HEK293 (cell line): ENCODE measurements at regions not wholly inside any gene's neighbourhood (a gene's known extent, or its start where the extent isn't known, plus 50 kb on each side); places are given as distances from the start of the nearest gene placed in this dataset.

ENCODE experiments used
- GLI2 ChIP-seq: fragments of 450-650 bp; formaldehyde crosslinking; IDR thresholded peaks from 2 replicates; pipeline ENCODE4; 2017; ENCODE audit warnings: missing biosample characterization, missing genetic modification characterization, low read depth, borderline replicate concordance
- GLI4 ChIP-seq: fragments of 450-650 bp; formaldehyde crosslinking; IDR thresholded peaks from 2 replicates; pipeline ENCODE4 v1.5.1; 2016; ENCODE audit warnings: missing biosample characterization, missing genetic modification characterization
- HOXC10 ChIP-seq: sonication (generic); formaldehyde crosslinking; IDR thresholded peaks from 2 replicates; pipeline ENCODE4 v1.8.1; 2023; ENCODE audit warnings: mild to moderate bottlenecking, missing genetic modification reagents
- IKZF3 ChIP-seq: fragments of 450-650 bp; IDR thresholded peaks from 2 replicates; pipeline ENCODE4 v1.5.0; 2018; ENCODE audit warnings: missing biosample characterization, mild to moderate bottlenecking, missing genetic modification characterization, moderate library complexity
- KLF9 ChIP-seq: fragments of 450-650 bp; formaldehyde crosslinking; IDR thresholded peaks from 2 replicates; pipeline ENCODE4 v1.5.1; 2016; ENCODE audit warnings: missing biosample characterization, missing genetic modification characterization, low read depth
- MEIS1 ChIP-seq: sonication (generic); formaldehyde crosslinking; IDR thresholded peaks from 2 replicates; pipeline ENCODE4 v1.8.1; 2022; ENCODE audit warnings: missing genetic modification reagents, mild to moderate bottlenecking, borderline replicate concordance
- OSR2 ChIP-seq: fragments of 450-650 bp; formaldehyde crosslinking; IDR thresholded peaks from 2 replicates; pipeline ENCODE4 v1.5.1; 2016; ENCODE audit warnings: missing biosample characterization, missing genetic modification characterization
- WT1 ChIP-seq: fragments of 450-650 bp; formaldehyde crosslinking; IDR thresholded peaks from 2 replicates; pipeline ENCODE4 v1.5.1; 2016; ENCODE audit warnings: missing biosample characterization, missing genetic modification characterization
- ZBTB20 ChIP-seq: fragments of 450-650 bp; formaldehyde crosslinking; IDR thresholded peaks from 2 replicates; pipeline ENCODE4 v1.5.1; 2016; ENCODE audit warnings: missing biosample characterization, missing genetic modification characterization
- ZBTB26 ChIP-seq: fragments of 450-650 bp; formaldehyde crosslinking; optimal IDR thresholded peaks from 2 replicates; pipeline ENCODE3; 2016; ENCODE audit warnings: missing biosample characterization, mild to moderate bottlenecking, missing genetic modification characterization
- ZBTB44 ChIP-seq: fragments of 450-650 bp; IDR thresholded peaks from 2 replicates; pipeline ENCODE4 v1.5.1; 2018; ENCODE audit warnings: missing biosample characterization, mild to moderate bottlenecking, missing genetic modification characterization
- ZBTB6 ChIP-seq: fragments of 450-650 bp; formaldehyde crosslinking; IDR thresholded peaks from 2 replicates; pipeline ENCODE4 v1.5.1; 2017; ENCODE audit warnings: missing biosample characterization, missing genetic modification characterization
- ZBTB8A ChIP-seq: fragments of 450-650 bp; formaldehyde crosslinking; IDR thresholded peaks from 2 replicates; pipeline ENCODE4 v1.5.1; 2016; ENCODE audit warnings: missing biosample characterization, missing genetic modification characterization
- ZNF121 ChIP-seq: fragments of 450-650 bp; formaldehyde crosslinking; IDR thresholded peaks from 2 replicates; pipeline ENCODE4 v1.5.1; 2016; ENCODE audit warnings: missing biosample characterization, missing genetic modification characterization
- ZNF146 ChIP-seq: fragments of 450-650 bp; formaldehyde crosslinking; IDR thresholded peaks from 2 replicates; pipeline ENCODE4 v1.5.1; 2016; ENCODE audit warnings: missing biosample characterization, missing genetic modification characterization
- ZNF169 ChIP-seq: fragments of 450-650 bp; formaldehyde crosslinking; IDR thresholded peaks from 2 replicates; pipeline ENCODE4 v1.5.1; 2016; ENCODE audit warnings: missing biosample characterization, missing genetic modification characterization
- ZNF211 ChIP-seq: fragments of 450-650 bp; formaldehyde crosslinking; IDR thresholded peaks from 2 replicates; pipeline ENCODE4 v1.5.1; 2016; ENCODE audit warnings: low read depth, missing biosample characterization, missing genetic modification characterization
- ZNF280C ChIP-seq: fragments of 450-650 bp; formaldehyde crosslinking; IDR thresholded peaks from 2 replicates; pipeline ENCODE4 v1.5.1; 2016; ENCODE audit warnings: missing biosample characterization, missing genetic modification characterization
- ZNF311 ChIP-seq: fragments of 450-650 bp; formaldehyde crosslinking; IDR thresholded peaks from 2 replicates; pipeline ENCODE4 v1.5.1; 2017; ENCODE audit warnings: missing biosample characterization, missing genetic modification characterization, borderline replicate concordance
- ZNF488 ChIP-seq: fragments of 450-650 bp; formaldehyde crosslinking; IDR thresholded peaks from 2 replicates; pipeline ENCODE4 v1.5.1; 2016; ENCODE audit warnings: missing biosample characterization, missing genetic modification characterization
- ZNF530 ChIP-seq: fragments of 450-650 bp; formaldehyde crosslinking; IDR thresholded peaks from 2 replicates; pipeline ENCODE4 v1.5.1; 2016; ENCODE audit warnings: low read depth, missing biosample characterization, missing genetic modification characterization
- ZNF544 ChIP-seq: fragments of 450-650 bp; formaldehyde crosslinking; IDR thresholded peaks from 2 replicates; pipeline ENCODE4 v1.5.0; 2017; ENCODE audit warnings: missing biosample characterization, missing genetic modification characterization
- ZNF549 ChIP-seq: fragments of 450-650 bp; IDR thresholded peaks from 2 replicates; pipeline ENCODE4 v1.5.1; 2018; ENCODE audit warnings: missing biosample characterization, missing genetic modification characterization, mild to moderate bottlenecking, inconsistent platforms, moderate library complexity
- ZNF558 ChIP-seq: fragments of 450-650 bp; formaldehyde crosslinking; IDR thresholded peaks from 2 replicates; pipeline ENCODE4 v1.5.1; 2016; ENCODE audit warnings: missing biosample characterization, missing genetic modification characterization
- ZNF580 ChIP-seq: fragments of 450-650 bp; formaldehyde crosslinking; IDR thresholded peaks from 2 replicates; pipeline ENCODE4 v1.5.1; 2016; ENCODE audit warnings: missing biosample characterization, missing genetic modification characterization
- ZNF621 ChIP-seq: fragments of 450-650 bp; formaldehyde crosslinking; IDR thresholded peaks from 2 replicates; pipeline ENCODE4 v1.5.1; 2017; ENCODE audit warnings: missing biosample characterization, missing genetic modification characterization
- ZNF670 ChIP-seq: fragments of 450-650 bp; formaldehyde crosslinking; IDR thresholded peaks from 2 replicates; pipeline ENCODE4 v1.5.1; 2016; ENCODE audit warnings: missing biosample characterization, missing genetic modification characterization, low read depth
- ZNF677 ChIP-seq: fragments of 450-650 bp; IDR thresholded peaks from 2 replicates; pipeline ENCODE4 v1.5.0; 2018; ENCODE audit warnings: missing biosample characterization, mild to moderate bottlenecking, missing genetic modification characterization, moderate library complexity
- ZNF785 ChIP-seq: fragments of 450-650 bp; formaldehyde crosslinking; IDR thresholded peaks from 2 replicates; pipeline ENCODE4 v1.5.1; 2016; ENCODE audit warnings: missing biosample characterization, missing genetic modification characterization
- ZSCAN16 ChIP-seq: fragments of 450-650 bp; formaldehyde crosslinking; IDR thresholded peaks from 2 replicates; pipeline ENCODE4 v1.5.1; 2016; ENCODE audit warnings: missing biosample characterization, missing genetic modification characterization
- ZSCAN4 ChIP-seq: fragments of 450-650 bp; formaldehyde crosslinking; IDR thresholded peaks from 2 replicates; pipeline ENCODE4 v1.5.1; 2017; ENCODE audit warnings: missing biosample characterization, missing genetic modification characterization

GRCh38 chr1:228902781-228903433 lies 167.6 kb downstream of the RHOU start (continued):
- TF ChIP-seq ZNF621 = no peak
- no peak for TF ChIP-seq ZNF311
- 0 out of 2 replicates have a peak, but pooled peaks have one; percentile 42 for TF ChIP-seq ZBTB6 (tag by site-specific recombination)
- no peak for TF ChIP-seq ZNF544 (tag by site-specific recombination)
- TF ChIP-seq ZNF580 (tag by site-specific recombination) = peak; percentile 94
- TF ChIP-seq MEIS1 = 0 out of 2 replicates have a peak, but pooled peaks have one; percentile 53
- TF ChIP-seq ZNF558 (tag by site-specific recombination) = peak; percentile 89
- peak; percentile 92 for TF ChIP-seq ZNF488
- no peak for TF ChIP-seq ZNF549
- TF ChIP-seq ZNF121 = no peak
- TF ChIP-seq ZSCAN16 (tag by site-specific recombination) = peak; percentile 53; the same call in 1 of the 2 replicates
- TF ChIP-seq ZNF146 (tag by site-specific recombination) = peak; percentile 60; the same call in 1 of the 2 replicates
- TF ChIP-seq ZBTB44 (tag by site-specific recombination) = peak; percentile 97
- peak; percentile 99 for TF ChIP-seq IKZF3 (tag by site-specific recombination)
- no peak for TF ChIP-seq ZNF677
- TF ChIP-seq ZNF785 = no peak
- peak; percentile 98 for TF ChIP-seq WT1 (tag by site-specific recombination)
- no peak for TF ChIP-seq ZNF670
- peak; percentile 99 for TF ChIP-seq OSR2
- peak; percentile 74 for TF ChIP-seq ZSCAN4 (tag by site-specific recombination)
- TF ChIP-seq ZNF280C (tag by site-specific recombination) = no peak
- TF ChIP-seq ZBTB20 (tag by site-specific recombination) = 0 out of 2 replicates have a peak, but pooled peaks have one; percentile 30
- TF ChIP-seq KLF9 (tag by site-specific recombination) = no peak
- TF ChIP-seq HOXC10 (CRISPR knock-in tag) = no peak
- peak; percentile 96 for TF ChIP-seq ZBTB8A (tag by site-specific recombination)
- TF ChIP-seq GLI2 = peak; percentile 94
- no peak for TF ChIP-seq ZNF211 (tag by site-specific recombination)
- TF ChIP-seq ZBTB26 (tag by site-specific recombination) = no peak
- no peak for TF ChIP-seq ZNF530
- no peak for TF ChIP-seq GLI4
- TF ChIP-seq ZNF169 = no peak
